Endothelial cell of umbilical vein (primary cell): ENCODE measurements at regions not wholly inside any gene's neighbourhood (a gene's known extent, or its start where the extent isn't known, plus 50 kb on each side); places are given as distances from the start of the nearest gene placed in this dataset.

Experiments used
- BruUV-seq: library from RNA; stranded (reverse); fragments of 400-500 nt; replicated peaks from 2 replicates; lab custom pipeline; 2021; lab: Mats Ljungman, UMichigan
- CTCF ChIA-PET: fragments of 300-600, 350-600 bp; sonication (Branson Sonifier 250); formaldehyde crosslinking; loops from one replicate; lab custom pipeline; 2021; ENCODE audit warnings: antibody characterized with exemption, inconsistent platforms; lab: Charles Lee
- POLR2A ChIA-PET: fragments of 300-600, 350-600 bp; sonication (Branson Sonifier 250); formaldehyde crosslinking; loops from one replicate; lab custom pipeline; 2021; ENCODE audit warnings: antibody characterized with exemption, inconsistent platforms; lab: Charles Lee
- DNase-seq: peaks from one replicate; pipeline ENCODE4 v3.0.0-alpha.2; 2011; ENCODE audit warnings: low read depth, low spot score
- FAIRE-seq: peaks from 2 replicates; lab custom pipeline; 2011; peaks lifted over from hg19 to GRCh38; lab: Jason Lieb, UNC
- H2AFZ ChIP-seq: 2 replicates; pipeline ENCODE4 v1.6.0; 2012; ENCODE audit warnings: low read depth, low read length, control low read depth, inconsistent platforms
- H3K27ac ChIP-seq: 2 replicates; pipeline ENCODE4 v1.5.1; 2011; ENCODE audit warnings: low read depth, mild to moderate bottlenecking, control low read depth, low read length, moderate library complexity; ENCODE audit not compliant: insufficient read depth
- H3K27me3 ChIP-seq, 2 experiments: 2 replicates each; pipeline versions ENCODE4 v1.6.0 to v1.6.1; 2011; ENCODE audit warnings: low read length in 2 of 2, mixed read lengths in 1 of 2; ENCODE audit not compliant: control insufficient read depth in 2 of 2, insufficient read depth in 2 of 2
- H3K36me3 ChIP-seq, 2 experiments: 2 replicates in 1 of 2; 3 replicates in 1 of 2; pipeline ENCODE4 v1.5.1; 2011; ENCODE audit warnings: low read length in 2 of 2, mild to moderate bottlenecking in 1 of 2, moderate library complexity in 1 of 2; ENCODE audit not compliant: control insufficient read depth in 2 of 2, insufficient read depth in 2 of 2; ENCODE audit errors: extremely low read depth in 1 of 2
- H3K4me1 ChIP-seq: 3 replicates; pipeline ENCODE4 v1.5.1; 2011; ENCODE audit warnings: mild to moderate bottlenecking, low read length; ENCODE audit not compliant: control insufficient read depth, insufficient read depth; ENCODE audit errors: extremely low read depth
- H3K4me2 ChIP-seq: 2 replicates; pipeline ENCODE4 v1.6.1; 2011; ENCODE audit warnings: low read length, control low read depth, mixed read lengths; ENCODE audit not compliant: insufficient read depth
- H3K4me3 ChIP-seq, 3 experiments: fragments of 200-600 bp in 1 of 3; sonication (generic), shearing (Covaris generic) in 1 of 3; replicated peaks in 1 of 3; 2 replicates each; pipeline ENCODE4 v1.5.1; 2011 to 2016; ENCODE audit warnings: control low read depth in 3 of 3, low read length in 3 of 3, mild to moderate bottlenecking in 2 of 3, inconsistent platforms in 1 of 3, low read depth in 1 of 3, moderate library complexity in 1 of 3; ENCODE audit not compliant: insufficient read depth in 1 of 3
- H3K79me2 ChIP-seq: 2 replicates; pipeline ENCODE4 v1.6.0; 2012; ENCODE audit warnings: low read length, inconsistent platforms; ENCODE audit not compliant: control insufficient read depth, insufficient read depth
- H3K9ac ChIP-seq: replicated peaks from 2 replicates; pipeline ENCODE3; 2011; ENCODE audit warnings: low read length, control low read depth; ENCODE audit not compliant: insufficient read depth; ENCODE audit errors: extremely low read depth
- H3K9me1 ChIP-seq: replicated peaks from 3 replicates; pipeline ENCODE4 v1.6.0; 2011; ENCODE audit warnings: mild to moderate bottlenecking, low read length; ENCODE audit not compliant: control insufficient read depth, insufficient read depth; ENCODE audit errors: extremely low read depth
- H3K9me3 ChIP-seq: replicated peaks from 2 replicates; pipeline ENCODE4 v1.5.1; 2012; ENCODE audit warnings: low read length, inconsistent platforms; ENCODE audit not compliant: control insufficient read depth, insufficient read depth
- H4K20me1 ChIP-seq: replicated peaks from 2 replicates; pipeline ENCODE3; 2011; ENCODE audit warnings: mild to moderate bottlenecking, low read length; ENCODE audit not compliant: control insufficient read depth, insufficient read depth; ENCODE audit errors: extremely low read depth
- FOS ChIP-seq: IDR thresholded peaks from 2 replicates; pipeline ENCODE4 v1.6.1; 2011; ENCODE audit warnings: mild to moderate bottlenecking, low read length, moderate library complexity, borderline replicate concordance; ENCODE audit not compliant: insufficient read depth
- JUN ChIP-seq: IDR thresholded peaks from 2 replicates; pipeline ENCODE4 v1.6.1; 2011; ENCODE audit warnings: borderline replicate concordance, low read depth; ENCODE audit not compliant: insufficient read length, insufficient read depth
- MYC ChIP-seq: IDR thresholded peaks from one replicate; pipeline ENCODE4 v1.6.1; 2011; ENCODE audit warnings: mild to moderate bottlenecking, low read depth, low read length
- dilution Hi-C: fragments of 300-500 bp; cut with MboI; formaldehyde crosslinking; loops from one replicate; pipeline ENCODE4 v1.15.0; 2019; ENCODE audit warnings: low sequenced_read_pairs; ENCODE audit not compliant: extremely low pct_ligation_motif_present
- intact Hi-C: fragments of 100-400 bp; cut with micrococcal nuclease; formaldehyde crosslinking; loops from one replicate; pipeline ENCODE4 v1.10.0; 2022
- TF ChIP-seq, protein P1 (sequence below), 2 donors: IDR thresholded peaks; 1 replicate in 1 of 2; 2 replicates in 1 of 2; pipeline ENCODE4 v1.5.1; 2011; ENCODE audit warnings: low read length in 2 of 2, mild to moderate bottlenecking in 2 of 2, moderate library complexity in 2 of 2, control low read depth in 1 of 2, inconsistent platforms in 1 of 2, low read depth in 1 of 2; ENCODE audit not compliant: insufficient read depth in 1 of 2; ENCODE audit errors: extremely low read depth in 1 of 2

DNA sequence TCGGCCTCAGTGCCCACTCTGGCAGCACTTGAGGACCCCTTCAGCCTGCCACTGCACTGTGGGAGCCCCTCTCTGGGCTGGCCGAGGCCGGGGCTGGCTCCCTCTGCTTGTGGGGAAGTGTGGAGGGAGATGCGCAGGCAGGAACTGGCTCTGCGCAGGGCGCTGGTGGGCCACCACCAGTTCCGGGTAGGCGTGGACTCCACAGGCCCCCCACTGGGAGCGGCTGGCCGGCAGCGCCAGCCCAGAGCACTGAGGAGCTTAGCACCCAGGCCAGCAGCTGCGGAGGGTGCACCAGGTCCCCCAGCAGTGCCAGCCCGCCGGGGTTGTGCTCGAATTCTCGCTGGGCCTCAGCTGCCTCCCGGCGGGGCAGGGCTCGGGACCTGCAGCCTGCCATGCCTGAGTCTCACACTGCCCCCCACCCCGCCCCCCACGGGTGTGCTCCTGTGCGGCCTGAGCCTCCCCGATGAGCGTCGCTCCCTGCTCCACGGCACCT lies 216.9 kb upstream of the TACR3 start:
- POLR2A ChIA-PET: no interaction called here
- Histone ChIP-seq H3K27ac (no peak overlapping the region), H3K9me3 (no peaks in the 10 kb centered on the region), H3K79me2 (no peaks in the 10 kb centered on the region), H3K4me3 (no peak overlapping the region), H3K4me1 (no peaks in the 10 kb centered on the region), H3K36me3 (no peaks in the 10 kb centered on the region), H3K9ac (no peak overlapping the region), H3K4me2 (no peak overlapping the region), H3K9me1 (no peaks in the 10 kb centered on the region), H3K27me3 (no peaks in the 10 kb centered on the region), H2AFZ (no peak overlapping the region), H4K20me1 (no peaks in the 10 kb centered on the region)
- no TSS peak for BruUV-seq
- TF ChIP-seq MYC (no peak), FOS (no peak), JUN (no peak)
- no peak for FAIRE-seq
- dilution Hi-C loops: no loop called here
- CTCF ChIA-PET: no interaction called here
- intact Hi-C loops: loop anchor here (10.0 kb wide), 1 partner anchor 842 kb away; the partner anchor contains the start of gene BDH2
- no peak for DNase-seq

DNA sequence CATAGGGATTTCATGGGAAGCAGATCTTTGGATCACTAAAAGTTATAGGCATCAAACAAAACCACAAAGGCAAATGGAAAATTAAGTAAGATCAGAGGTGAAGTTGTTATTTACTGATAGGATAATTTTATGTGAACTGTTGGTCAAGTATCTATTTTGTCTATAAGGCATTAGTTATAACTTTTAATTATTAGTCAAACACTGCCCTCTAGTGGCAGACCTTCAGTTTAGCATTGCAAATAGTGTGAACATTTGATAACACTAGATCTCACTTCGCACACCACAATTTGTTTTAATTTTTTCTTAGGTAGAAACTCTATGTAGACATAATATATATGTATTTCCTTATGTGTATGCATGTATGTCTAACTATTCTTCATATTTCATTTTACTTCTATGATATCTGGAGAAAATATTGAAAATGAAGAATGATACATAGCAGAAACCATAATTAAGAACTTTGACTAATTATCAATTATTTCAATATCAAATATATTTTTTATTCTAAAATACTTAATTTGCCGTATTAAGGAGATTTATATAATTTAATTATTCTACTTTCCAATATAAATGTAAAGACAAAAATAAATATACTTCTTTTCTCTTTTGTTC lies 214.5 kb upstream of the TACR3 start:
- DNase-seq: peak; percentile 43
- no peaks in the 10 kb centered on the region for H3K4me1 ChIP-seq
- no peak overlapping the region for H3K9ac ChIP-seq
- H3K9me1 ChIP-seq: no peaks in the 10 kb centered on the region
- H4K20me1 ChIP-seq: no peaks in the 10 kb centered on the region
- H3K27me3 ChIP-seq: no peaks in the 10 kb centered on the region
- ChIA-PET POLR2A (no interaction called here), CTCF (interaction anchor here (1.1 to 2.0 kb wide), 2 partner anchors 19 to 835 kb away, joined by 5 read pairs; partner anchors contain the start of gene BDH2)
- H3K79me2 ChIP-seq: no peaks in the 10 kb centered on the region
- FAIRE-seq: peak; percentile 8
- TF ChIP-seq, protein P1, sequence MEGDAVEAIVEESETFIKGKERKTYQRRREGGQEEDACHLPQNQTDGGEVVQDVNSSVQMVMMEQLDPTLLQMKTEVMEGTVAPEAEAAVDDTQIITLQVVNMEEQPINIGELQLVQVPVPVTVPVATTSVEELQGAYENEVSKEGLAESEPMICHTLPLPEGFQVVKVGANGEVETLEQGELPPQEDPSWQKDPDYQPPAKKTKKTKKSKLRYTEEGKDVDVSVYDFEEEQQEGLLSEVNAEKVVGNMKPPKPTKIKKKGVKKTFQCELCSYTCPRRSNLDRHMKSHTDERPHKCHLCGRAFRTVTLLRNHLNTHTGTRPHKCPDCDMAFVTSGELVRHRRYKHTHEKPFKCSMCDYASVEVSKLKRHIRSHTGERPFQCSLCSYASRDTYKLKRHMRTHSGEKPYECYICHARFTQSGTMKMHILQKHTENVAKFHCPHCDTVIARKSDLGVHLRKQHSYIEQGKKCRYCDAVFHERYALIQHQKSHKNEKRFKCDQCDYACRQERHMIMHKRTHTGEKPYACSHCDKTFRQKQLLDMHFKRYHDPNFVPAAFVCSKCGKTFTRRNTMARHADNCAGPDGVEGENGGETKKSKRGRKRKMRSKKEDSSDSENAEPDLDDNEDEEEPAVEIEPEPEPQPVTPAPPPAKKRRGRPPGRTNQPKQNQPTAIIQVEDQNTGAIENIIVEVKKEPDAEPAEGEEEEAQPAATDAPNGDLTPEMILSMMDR (IDR thresholded peaks at IDR 0.05; ENCODE audit: extremely low read depth in 1 of 2, insufficient read depth in 1 of 2, low read depth in 1 of 2, low read length in 2 of 2): peak; percentile 37 to 42
- TF ChIP-seq FOS: no peak
- dilution Hi-C loops: no loop called here
- H3K36me3 ChIP-seq: no peaks in the 10 kb centered on the region
- H3K4me2 ChIP-seq: no peak overlapping the region
- intact Hi-C loops: loop anchor here (2.0 to 10.0 kb wide), 3 partner anchors 729 to 928 kb away; partner anchors contain the start of gene BDH2
- H3K27ac ChIP-seq: no peak overlapping the region
- no peaks in the 10 kb centered on the region for H3K9me3 ChIP-seq
- H2AFZ ChIP-seq: no peak overlapping the region
- no peak overlapping the region for H3K4me3 ChIP-seq
- no TSS peak for BruUV-seq
